OCI-LY1 (cell line): ENCODE measurements at regions not wholly inside any gene's neighbourhood (a gene's known extent, or its start where the extent isn't known, plus 50 kb on each side); places are given as distances from the start of the nearest gene placed in this dataset.

ENCODE experiments used
- H2AFZ ChIP-seq: fragments of 200-600 bp; sonication (generic), shearing (Covaris generic); 2 replicates; pipeline ENCODE4 v1.6.0; 2014; ENCODE audit warnings: antibody characterized with exemption, mild to moderate bottlenecking, low read length
- H3F3A ChIP-seq: fragments of 200-600 bp; sonication (generic), shearing (Covaris generic); 2 replicates; pipeline ENCODE4 v1.6.0; 2014; ENCODE audit warnings: mild to moderate bottlenecking, antibody characterized with exemption, low read length, moderate library complexity; ENCODE audit not compliant: insufficient read depth
- H3K27ac ChIP-seq: fragments of 200-600 bp; sonication (generic); 2 replicates; pipeline ENCODE4 v1.5.1; 2014; ENCODE audit warnings: low read length, mixed run types, mild to moderate bottlenecking, low read depth; ENCODE audit not compliant: poor library complexity, severe bottlenecking
- H3K27me3 ChIP-seq: fragments of 200-600 bp; sonication (generic); 2 replicates; pipeline ENCODE4 v1.6.0; 2014; ENCODE audit warnings: antibody characterized with exemption, mild to moderate bottlenecking, low read length, moderate library complexity; ENCODE audit not compliant: insufficient read depth
- H3K36me3 ChIP-seq: fragments of 200-600 bp; sonication (generic); 2 replicates; pipeline ENCODE4 v1.6.1; 2014; ENCODE audit warnings: mild to moderate bottlenecking, antibody characterized with exemption, low read length, moderate library complexity, mixed read lengths; ENCODE audit not compliant: insufficient read depth
- H3K4me1 ChIP-seq: fragments of 200-600 bp; sonication (generic); 2 replicates; pipeline ENCODE4 v1.5.1; 2014; ENCODE audit warnings: mild to moderate bottlenecking, low read length, moderate library complexity; ENCODE audit not compliant: insufficient read depth, severe bottlenecking
- H3K4me2 ChIP-seq: fragments of 200-600 bp; sonication (generic), shearing (Covaris generic); 2 replicates; pipeline ENCODE4 v1.6.1; 2014; ENCODE audit warnings: low read length
- H3K4me3 ChIP-seq: fragments of 200-600 bp; sonication (generic); 2 replicates; pipeline ENCODE4 v1.5.1; 2014; ENCODE audit warnings: low read length, low read depth, mild to moderate bottlenecking, mixed read lengths; ENCODE audit not compliant: poor library complexity, severe bottlenecking
- H3K79me2 ChIP-seq: fragments of 200-600 bp; shearing (Covaris generic); 2 replicates; pipeline ENCODE4 v1.6.1; 2016; ENCODE audit warnings: mixed run types, low read length, mixed read lengths; ENCODE audit not compliant: insufficient read depth
- H3K9ac ChIP-seq: fragments of 200-600 bp; sonication (generic), shearing (Covaris generic); 2 replicates; pipeline ENCODE4 v1.6.1; 2014; ENCODE audit warnings: mild to moderate bottlenecking, low read length, mixed read lengths
- H3K9me2 ChIP-seq: fragments of 200-600 bp; sonication (generic), shearing (Covaris generic); 2 replicates; pipeline ENCODE4 v1.6.1; 2014; ENCODE audit warnings: low read depth, mild to moderate bottlenecking, low read length, mixed read lengths
- H3K9me3 ChIP-seq: fragments of 200-600 bp; shearing (Covaris generic); 2 replicates; pipeline ENCODE4 v1.6.1; 2014; ENCODE audit warnings: low read length, mixed read lengths
- H4K20me1 ChIP-seq: fragments of 200-600 bp; sonication (generic), shearing (Covaris generic); 2 replicates; pipeline ENCODE4 v1.6.0; 2016; ENCODE audit warnings: mild to moderate bottlenecking, low read length; ENCODE audit not compliant: insufficient read depth
- CTCF ChIP-seq: fragments of 200-600 bp; sonication (generic), shearing (Covaris generic); IDR thresholded peaks from 2 replicates; pipeline ENCODE4 v1.5.1; 2017; ENCODE audit warnings: mild to moderate bottlenecking, antibody characterized with exemption, low read length, moderate library complexity, mixed read lengths
- EZH2 ChIP-seq: fragments of 200-600 bp; sonication (generic), shearing (Covaris generic); IDR thresholded peaks from 2 replicates; pipeline ENCODE4 v1.8.0; 2017; ENCODE audit warnings: borderline replicate concordance, mixed run types, mild to moderate bottlenecking, antibody characterized with exemption, low read length, moderate library complexity, mixed read lengths

- H3K9ac ChIP-seq = no peak overlapping the region
- no peaks in the 10 kb centered on the region for H4K20me1 ChIP-seq
- no peak overlapping the region for H3K27ac ChIP-seq
- no peak overlapping the region for H2AFZ ChIP-seq
- no peaks in the 10 kb centered on the region for H3K9me2 ChIP-seq
- H3K36me3 ChIP-seq = no peaks in the 10 kb centered on the region
- no peaks in the 10 kb centered on the region for H3K9me3 ChIP-seq
- no peak overlapping the region for H3K4me3 ChIP-seq
- H3K27me3 ChIP-seq = no peaks in the 10 kb centered on the region
- no peaks in the 10 kb centered on the region for H3F3A ChIP-seq
- no peaks in the 10 kb centered on the region for H3K4me1 ChIP-seq
- no peak overlapping the region for H3K4me2 ChIP-seq
- TF ChIP-seq EZH2 = no peak
- no peaks in the 10 kb centered on the region for H3K79me2 ChIP-seq
Measured at GRCh38 chr3:13253208-13253937, 166.7 kb downstream of the NUP210 start.

DNA sequence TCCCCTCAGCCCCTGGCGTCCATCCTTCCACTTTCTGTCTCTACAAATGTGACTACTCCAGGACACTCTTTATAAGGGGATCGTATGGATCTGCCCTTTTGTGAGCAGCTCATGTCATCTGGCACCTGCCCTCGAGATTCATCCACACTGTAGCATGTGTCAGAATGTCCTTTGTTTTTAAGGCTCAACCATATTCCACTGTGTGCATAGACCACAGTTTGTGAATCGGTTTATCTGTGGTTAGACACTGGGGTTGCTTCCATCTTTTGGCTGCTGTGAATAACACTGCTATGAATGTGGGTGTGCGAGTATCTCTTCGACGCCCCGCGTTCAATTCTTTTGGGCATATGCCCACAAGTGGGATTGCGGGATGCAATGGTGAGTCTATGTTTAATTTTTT lies 167.9 kb downstream of the NUP210 start:
- TF ChIP-seq CTCF (no peak), EZH2 (no peak)
- H3K4me1 ChIP-seq = no peaks in the 10 kb centered on the region
- no peaks in the 10 kb centered on the region for H3K36me3 ChIP-seq
- H3K4me2 ChIP-seq = no peak overlapping the region
- no peaks in the 10 kb centered on the region for H3F3A ChIP-seq
- no peak overlapping the region for H3K4me3 ChIP-seq
- no peaks in the 10 kb centered on the region for H3K9me3 ChIP-seq
- H4K20me1 ChIP-seq = no peaks in the 10 kb centered on the region
- H3K9ac ChIP-seq = no peak overlapping the region
- H3K27me3 ChIP-seq = no peaks in the 10 kb centered on the region
- H3K79me2 ChIP-seq = no peaks in the 10 kb centered on the region
- H2AFZ ChIP-seq = no peak overlapping the region
- H3K9me2 ChIP-seq = no peaks in the 10 kb centered on the region
- no peak overlapping the region for H3K27ac ChIP-seq

DNA sequence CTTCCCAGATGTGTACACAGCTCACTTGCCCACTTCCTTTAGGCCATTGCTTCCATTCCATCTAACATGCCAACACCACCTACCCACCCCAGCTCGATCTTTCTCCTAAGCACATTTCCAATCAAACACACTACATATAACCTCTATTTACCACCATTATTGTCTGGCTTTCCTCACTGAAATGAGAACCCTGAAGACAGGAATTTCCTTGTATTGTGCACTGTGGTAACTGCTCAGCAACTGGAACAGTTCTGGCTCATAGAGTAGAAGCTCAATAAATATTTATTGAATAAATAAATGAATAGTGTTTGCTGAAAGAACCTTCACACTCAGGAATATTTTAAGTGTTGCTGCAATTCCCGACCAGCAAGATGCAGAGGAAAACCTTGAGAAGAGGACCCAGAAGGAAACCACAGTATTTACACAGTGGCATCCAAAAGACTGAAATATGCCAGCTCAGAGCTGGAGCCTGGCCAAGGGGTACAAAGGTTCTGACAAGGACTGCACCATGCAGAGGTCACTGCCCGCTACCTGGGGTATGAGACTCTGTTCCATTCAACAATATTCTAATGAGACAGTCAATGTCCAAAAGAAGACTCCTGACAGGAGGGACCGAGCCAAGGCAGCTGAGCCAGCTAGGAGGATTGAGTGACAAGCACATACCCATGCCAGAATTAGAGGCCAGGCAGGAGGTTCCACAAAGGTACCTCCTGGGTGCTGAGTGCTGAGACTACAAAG lies 168.8 kb downstream of the NUP210 start:
- no peaks in the 10 kb centered on the region for H3K4me1 ChIP-seq
- H2AFZ ChIP-seq = no peak overlapping the region
- H3K27ac ChIP-seq = no peak overlapping the region
- no peaks in the 10 kb centered on the region for H3K79me2 ChIP-seq
- no peaks in the 10 kb centered on the region for H4K20me1 ChIP-seq
- no peak overlapping the region for H3K4me2 ChIP-seq
- peaks cover 4% of the 10 kb centered on the region; the same call in 1 of the 2 replicates for H3K27me3 ChIP-seq
- H3K9me3 ChIP-seq = no peaks in the 10 kb centered on the region
- H3K36me3 ChIP-seq = no peaks in the 10 kb centered on the region
- TF ChIP-seq EZH2 (no peak), CTCF (no peak)
- no peak overlapping the region for H3K9ac ChIP-seq
- H3F3A ChIP-seq = no peaks in the 10 kb centered on the region
- H3K4me3 ChIP-seq = no peak overlapping the region
- no peaks in the 10 kb centered on the region for H3K9me2 ChIP-seq
